Endothelial cell of umbilical vein (primary cell): ENCODE measurements at regions not wholly inside any gene's neighbourhood (a gene's known extent, or its start where the extent isn't known, plus 50 kb on each side); places are given as distances from the start of the nearest gene placed in this dataset.

ENCODE experiments used
- BruUV-seq: library from RNA; stranded (reverse); fragments of 400-500 nt; replicated peaks from 2 replicates; lab custom pipeline; 2021; lab: Mats Ljungman, UMichigan
- CTCF ChIA-PET: fragments of 300-600, 350-600 bp; sonication (Branson Sonifier 250); formaldehyde crosslinking; loops from one replicate; lab custom pipeline; 2021; ENCODE audit warnings: antibody characterized with exemption, inconsistent platforms; lab: Charles Lee
- POLR2A ChIA-PET: fragments of 300-600, 350-600 bp; sonication (Branson Sonifier 250); formaldehyde crosslinking; loops from one replicate; lab custom pipeline; 2021; ENCODE audit warnings: antibody characterized with exemption, inconsistent platforms; lab: Charles Lee
- DNase-seq: peaks from one replicate; pipeline ENCODE4 v3.0.0-alpha.2; 2011; ENCODE audit warnings: low read depth, low spot score
- FAIRE-seq: peaks from 2 replicates; lab custom pipeline; 2011; peaks lifted over from hg19 to GRCh38; lab: Jason Lieb, UNC
- H2AFZ ChIP-seq: 2 replicates; pipeline ENCODE4 v1.6.0; 2012; ENCODE audit warnings: low read depth, low read length, control low read depth, inconsistent platforms
- H3K27ac ChIP-seq: 2 replicates; pipeline ENCODE4 v1.5.1; 2011; ENCODE audit warnings: low read depth, mild to moderate bottlenecking, control low read depth, low read length, moderate library complexity; ENCODE audit not compliant: insufficient read depth
- H3K27me3 ChIP-seq, 2 experiments: 2 replicates each; pipeline versions ENCODE4 v1.6.0 to v1.6.1; 2011; ENCODE audit warnings: low read length in 2 of 2, mixed read lengths in 1 of 2; ENCODE audit not compliant: control insufficient read depth in 2 of 2, insufficient read depth in 2 of 2
- H3K36me3 ChIP-seq, 2 experiments: 2 replicates in 1 of 2; 3 replicates in 1 of 2; pipeline ENCODE4 v1.5.1; 2011; ENCODE audit warnings: low read length in 2 of 2, mild to moderate bottlenecking in 1 of 2, moderate library complexity in 1 of 2; ENCODE audit not compliant: control insufficient read depth in 2 of 2, insufficient read depth in 2 of 2; ENCODE audit errors: extremely low read depth in 1 of 2
- H3K4me1 ChIP-seq: 3 replicates; pipeline ENCODE4 v1.5.1; 2011; ENCODE audit warnings: mild to moderate bottlenecking, low read length; ENCODE audit not compliant: control insufficient read depth, insufficient read depth; ENCODE audit errors: extremely low read depth
- H3K4me2 ChIP-seq: 2 replicates; pipeline ENCODE4 v1.6.1; 2011; ENCODE audit warnings: low read length, control low read depth, mixed read lengths; ENCODE audit not compliant: insufficient read depth
- H3K4me3 ChIP-seq, 3 experiments: fragments of 200-600 bp in 1 of 3; sonication (generic), shearing (Covaris generic) in 1 of 3; replicated peaks in 1 of 3; 2 replicates each; pipeline ENCODE4 v1.5.1; 2011 to 2016; ENCODE audit warnings: control low read depth in 3 of 3, low read length in 3 of 3, mild to moderate bottlenecking in 2 of 3, inconsistent platforms in 1 of 3, low read depth in 1 of 3, moderate library complexity in 1 of 3; ENCODE audit not compliant: insufficient read depth in 1 of 3
- H3K79me2 ChIP-seq: 2 replicates; pipeline ENCODE4 v1.6.0; 2012; ENCODE audit warnings: low read length, inconsistent platforms; ENCODE audit not compliant: control insufficient read depth, insufficient read depth
- H3K9ac ChIP-seq: replicated peaks from 2 replicates; pipeline ENCODE3; 2011; ENCODE audit warnings: low read length, control low read depth; ENCODE audit not compliant: insufficient read depth; ENCODE audit errors: extremely low read depth
- H3K9me1 ChIP-seq: replicated peaks from 3 replicates; pipeline ENCODE4 v1.6.0; 2011; ENCODE audit warnings: mild to moderate bottlenecking, low read length; ENCODE audit not compliant: control insufficient read depth, insufficient read depth; ENCODE audit errors: extremely low read depth
- H3K9me3 ChIP-seq: replicated peaks from 2 replicates; pipeline ENCODE4 v1.5.1; 2012; ENCODE audit warnings: low read length, inconsistent platforms; ENCODE audit not compliant: control insufficient read depth, insufficient read depth
- H4K20me1 ChIP-seq: replicated peaks from 2 replicates; pipeline ENCODE3; 2011; ENCODE audit warnings: mild to moderate bottlenecking, low read length; ENCODE audit not compliant: control insufficient read depth, insufficient read depth; ENCODE audit errors: extremely low read depth
- CTCF ChIP-seq, 2 donors: IDR thresholded peaks; 1 replicate in 1 of 2; 2 replicates in 1 of 2; pipeline ENCODE4 v1.5.1; 2011; ENCODE audit warnings: low read length in 2 of 2, mild to moderate bottlenecking in 2 of 2, moderate library complexity in 2 of 2, control low read depth in 1 of 2, inconsistent platforms in 1 of 2, low read depth in 1 of 2; ENCODE audit not compliant: insufficient read depth in 1 of 2; ENCODE audit errors: extremely low read depth in 1 of 2
- EZH2 ChIP-seq: IDR thresholded peaks from 2 replicates; pipeline ENCODE4 v1.6.1; 2012; ENCODE audit warnings: borderline replicate concordance, low read depth, mild to moderate bottlenecking, moderate library complexity, low read length, inconsistent platforms; ENCODE audit not compliant: severe bottlenecking
- FOS ChIP-seq: IDR thresholded peaks from 2 replicates; pipeline ENCODE4 v1.6.1; 2011; ENCODE audit warnings: mild to moderate bottlenecking, low read length, moderate library complexity, borderline replicate concordance; ENCODE audit not compliant: insufficient read depth
- GATA2 ChIP-seq: IDR thresholded peaks from 2 replicates; pipeline ENCODE4 v1.7.0; 2011; ENCODE audit warnings: low read depth, mild to moderate bottlenecking, moderate library complexity, mixed read lengths, low read length; ENCODE audit not compliant: insufficient read length, insufficient read depth
- JUN ChIP-seq: IDR thresholded peaks from 2 replicates; pipeline ENCODE4 v1.6.1; 2011; ENCODE audit warnings: borderline replicate concordance, low read depth; ENCODE audit not compliant: insufficient read length, insufficient read depth
- MYC ChIP-seq: IDR thresholded peaks from one replicate; pipeline ENCODE4 v1.6.1; 2011; ENCODE audit warnings: mild to moderate bottlenecking, low read depth, low read length
- POLR2A ChIP-seq: IDR thresholded peaks from 2 replicates; pipeline ENCODE4 v1.6.1; 2012; ENCODE audit warnings: low read depth, mild to moderate bottlenecking, control low read depth, low read length
- POLR2AphosphoS5 ChIP-seq: IDR thresholded peaks from 2 replicates; pipeline ENCODE4 v1.6.1; 2012; ENCODE audit warnings: low read depth, mild to moderate bottlenecking, control low read depth, low read length, moderate library complexity; ENCODE audit not compliant: insufficient read depth
- dilution Hi-C: fragments of 300-500 bp; cut with MboI; formaldehyde crosslinking; loops from one replicate; pipeline ENCODE4 v1.15.0; 2019; ENCODE audit warnings: low sequenced_read_pairs; ENCODE audit not compliant: extremely low pct_ligation_motif_present
- intact Hi-C: fragments of 100-400 bp; cut with micrococcal nuclease; formaldehyde crosslinking; loops from one replicate; pipeline ENCODE4 v1.10.0; 2022
- TF ChIP-seq, protein P1 (sequence below): IDR thresholded peaks from 2 replicates; pipeline ENCODE4 v1.6.1; 2011; ENCODE audit not compliant: insufficient read depth, insufficient read length

- BruUV-seq, result no TSS peak
- dilution Hi-C loops, result no loop called here
These were observed 231.5 kb downstream of the NAF1 start for GRCh38 chr4:162935214-162935613.

More at GRCh38 chr4:162935214-162935613, 231.5 kb downstream of the NAF1 start:
- Histone ChIP-seq H3K9me3 (no peaks in the 10 kb centered on the region), H3K27ac (no peak overlapping the region), H2AFZ (no peak overlapping the region), H3K27me3 (no peaks in the 10 kb centered on the region), H3K9ac (no peak overlapping the region), H3K4me1 (no peaks in the 10 kb centered on the region), H3K36me3 (no peaks in the 10 kb centered on the region), H3K9me1 (no peaks in the 10 kb centered on the region), H3K4me3 (no peak overlapping the region), H3K79me2 (no peaks in the 10 kb centered on the region), H4K20me1 (no peaks in the 10 kb centered on the region), H3K4me2 (no peak overlapping the region)
- FAIRE-seq (no peak), DNase-seq (no peak)
- intact Hi-C loops, result no loop called here
- ChIA-PET CTCF (no interaction called here), POLR2A (no interaction called here)
- TF ChIP-seq MYC, result no peak
- TF ChIP-seq POLR2AphosphoS5, result no peak
- TF ChIP-seq, protein P1, sequence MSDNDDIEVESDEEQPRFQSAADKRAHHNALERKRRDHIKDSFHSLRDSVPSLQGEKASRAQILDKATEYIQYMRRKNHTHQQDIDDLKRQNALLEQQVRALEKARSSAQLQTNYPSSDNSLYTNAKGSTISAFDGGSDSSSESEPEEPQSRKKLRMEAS, result no peak
- no peak for TF ChIP-seq FOS
- no peak for TF ChIP-seq POLR2A
- no peak for TF ChIP-seq CTCF (IDR thresholded peaks at IDR 0.05; ENCODE audit: extremely low read depth in 1 of 2, insufficient read depth in 1 of 2, low read depth in 1 of 2, low read length in 2 of 2)
- TF ChIP-seq JUN, result no peak
- TF ChIP-seq GATA2, result no peak
- TF ChIP-seq EZH2, result no peak
